KMS-11 (cell line): ENCODE measurements at regions not wholly inside any gene's neighbourhood (a gene's known extent, or its start where the extent isn't known, plus 50 kb on each side); places are given as distances from the start of the nearest gene placed in this dataset.

Experiments used
- H2AFZ ChIP-seq: fragments of 200-600 bp; sonication (generic); 2 replicates; pipeline ENCODE4 v1.6.1; 2016; ENCODE audit warnings: antibody characterized with exemption, mixed run types, low read depth
- H3K27ac ChIP-seq: fragments of 200-600 bp; sonication (generic); 2 replicates; pipeline ENCODE4 v1.6.1; 2016; ENCODE audit warnings: mild to moderate bottlenecking, mixed run types
- H3K27me3 ChIP-seq: fragments of 200-600 bp; sonication (generic); 2 replicates; pipeline ENCODE4 v1.6.1; 2017; ENCODE audit warnings: mild to moderate bottlenecking, low read depth, mixed run types, moderate library complexity; ENCODE audit not compliant: insufficient read depth
- H3K36me3 ChIP-seq: fragments of 200-600 bp; sonication (generic); 2 replicates; pipeline ENCODE4 v1.6.1; 2017; ENCODE audit warnings: mild to moderate bottlenecking, mixed run types; ENCODE audit not compliant: insufficient read depth
- H3K4me1 ChIP-seq: fragments of 200-600 bp; sonication (generic); 2 replicates; pipeline ENCODE4 v1.6.1; 2016; ENCODE audit warnings: mild to moderate bottlenecking, low read depth, mixed run types; ENCODE audit not compliant: poor library complexity, severe bottlenecking
- H3K4me2 ChIP-seq: fragments of 200-600 bp; sonication (generic); 2 replicates; pipeline ENCODE4 v1.7.0; 2016; ENCODE audit warnings: mild to moderate bottlenecking, mixed run types
- H3K4me3 ChIP-seq: fragments of 200-600 bp; sonication (generic); IDR thresholded peaks from 2 replicates; pipeline ENCODE4 v1.6.1; 2017; ENCODE audit warnings: low read depth, low read length, mixed read lengths; ENCODE audit not compliant: insufficient read depth
- H3K79me2 ChIP-seq: fragments of 200-600 bp; sonication (generic); 2 replicates; pipeline ENCODE4 v1.6.1; 2016; ENCODE audit warnings: low read depth, mixed run types; ENCODE audit not compliant: insufficient read depth
- H3K9ac ChIP-seq: fragments of 200-600 bp; sonication (generic); 2 replicates; pipeline ENCODE4 v1.6.1; 2016; ENCODE audit warnings: mild to moderate bottlenecking, mixed run types
- H4K20me1 ChIP-seq: fragments of 200-600 bp; sonication (generic); 2 replicates; pipeline ENCODE4 v1.6.1; 2016; ENCODE audit warnings: mild to moderate bottlenecking, mixed run types; ENCODE audit not compliant: insufficient read depth
- CTCF ChIP-seq: fragments of 200-600 bp; sonication (generic); conservative IDR thresholded peaks from 2 replicates; pipeline ENCODE4 v1.6.1; 2017; ENCODE audit warnings: low read depth, mild to moderate bottlenecking, antibody characterized with exemption, low read length, moderate library complexity, mixed read lengths

- Histone ChIP-seq H3K36me3 (no peaks in the 10 kb centered on the region), H3K79me2 (no peaks in the 10 kb centered on the region), H3K4me3 (no peak overlapping the region), H3K4me1 (no peaks in the 10 kb centered on the region), H2AFZ (no peak overlapping the region), H4K20me1 (no peaks in the 10 kb centered on the region), H3K27me3 (no peaks in the 10 kb centered on the region), H3K4me2 (no peak overlapping the region), H3K27ac (no peak overlapping the region), H3K9ac (no peak overlapping the region)
- no peak for TF ChIP-seq CTCF
Measured at GRCh38 chr7:41013117-41013516, 689.8 kb downstream of the INHBA start.

- H3K27ac ChIP-seq = no peak overlapping the region
- TF ChIP-seq CTCF = no peak
- H3K4me2 ChIP-seq = no peak overlapping the region
Measured at GRCh38 chr7:41012041-41012440, 690.8 kb downstream of the INHBA start.

GRCh38 chr7:41010967-41011366 is 691.9 kb downstream of the INHBA start:
- no peak for TF ChIP-seq CTCF
- no peak overlapping the region for H3K4me2 ChIP-seq
- H3K4me1 ChIP-seq = no peaks in the 10 kb centered on the region
- H3K27ac ChIP-seq = no peak overlapping the region
- no peaks in the 10 kb centered on the region for H3K36me3 ChIP-seq
- no peaks in the 10 kb centered on the region for H4K20me1 ChIP-seq
- H3K9ac ChIP-seq = no peak overlapping the region
- H3K79me2 ChIP-seq = no peaks in the 10 kb centered on the region
- H3K4me3 ChIP-seq = no peak overlapping the region
- H3K27me3 ChIP-seq = no peaks in the 10 kb centered on the region
- no peak overlapping the region for H2AFZ ChIP-seq

More at GRCh38 chr7:41012041-41012440, 690.8 kb downstream of the INHBA start:
- H3K79me2 ChIP-seq = no peaks in the 10 kb centered on the region
- no peak overlapping the region for H3K9ac ChIP-seq
- no peak overlapping the region for H3K4me3 ChIP-seq
- no peak overlapping the region for H2AFZ ChIP-seq
- H3K4me1 ChIP-seq = no peaks in the 10 kb centered on the region
- H3K36me3 ChIP-seq = no peaks in the 10 kb centered on the region
- H4K20me1 ChIP-seq = no peaks in the 10 kb centered on the region
- H3K27me3 ChIP-seq = no peaks in the 10 kb centered on the region

- TF ChIP-seq CTCF = no peak
- Histone ChIP-seq H3K27ac (no peak overlapping the region), H3K4me3 (no peak overlapping the region), H3K36me3 (no peaks in the 10 kb centered on the region), H2AFZ (no peak overlapping the region), H3K4me2 (no peak overlapping the region), H3K4me1 (no peaks in the 10 kb centered on the region), H3K27me3 (no peaks in the 10 kb centered on the region), H4K20me1 (no peaks in the 10 kb centered on the region), H3K79me2 (no peaks in the 10 kb centered on the region), H3K9ac (no peak overlapping the region)
Measured at GRCh38 chr7:41010418-41010817, 692.5 kb downstream of the INHBA start.

- H2AFZ ChIP-seq = no peak overlapping the region
Measured at GRCh38 chr7:41007811-41008210, 695.1 kb downstream of the INHBA start.

More at GRCh38 chr7:41007811-41008210, 695.1 kb downstream of the INHBA start:
- no peaks in the 10 kb centered on the region for H4K20me1 ChIP-seq
- no peak for TF ChIP-seq CTCF
- no peaks in the 10 kb centered on the region for H3K79me2 ChIP-seq
- no peaks in the 10 kb centered on the region for H3K27me3 ChIP-seq
- no peak overlapping the region for H3K27ac ChIP-seq
- H3K9ac ChIP-seq = no peak overlapping the region
- H3K36me3 ChIP-seq = no peaks in the 10 kb centered on the region
- H3K4me1 ChIP-seq = no peaks in the 10 kb centered on the region
- no peak overlapping the region for H3K4me3 ChIP-seq
- no peak overlapping the region for H3K4me2 ChIP-seq
